ENCODE measurements at regions not wholly inside any gene's neighbourhood (a gene's known extent, or its start where the extent isn't known, plus 50 kb on each side); places are given as distances from the start of the nearest gene placed in this dataset.

- no peak overlapping the region for H2BK20ac ChIP-seq (ENCODE audit: low read length)
- no peak overlapping the region for H4K5ac ChIP-seq (ENCODE audit: insufficient read length, low read depth, low read length)
- no peak overlapping the region for H3K9ac ChIP-seq (replicated peaks in 1 of 4; ENCODE audit: extremely low read depth in 1 of 4, low read depth in 3 of 4, low read length in 3 of 4)
- ChIA-PET POLR2A (ENCODE audit: partially characterized antibody) (interaction anchor here (0.6 kb wide), 1 partner anchor 583 kb away, joined by 3 read pairs; no protein-coding TSS in a partner anchor), CTCF (ENCODE audit: partially characterized antibody) (interaction anchor here (0.7 to 2.1 kb wide), 4 partner anchors 14 to 97 kb away, joined by 4 to 9 read pairs (median 5); no protein-coding TSS in a partner anchor)
- 77% methylated on average over 1 of the region's 1 CpG; no CpG with 5 or more reads in 1 of the 2 experiments for WGBS, 2 experiments (ENCODE audit: extremely low coverage in 1 of 2, insufficient coverage in 1 of 2, insufficient read length in 1 of 2, insufficient replicate concordance in 2 of 2, low coverage in 1 of 2, low lambda C conversion rate in 2 of 2, missing lambda C conversion rate in 1 of 2)
- no peaks in the 10 kb centered on the region for H3K36me3 ChIP-seq (ENCODE audit: control insufficient read depth in 2 of 4, insufficient read depth in 4 of 4, low read length in 3 of 4)
- no peak overlapping the region for H2BK15ac ChIP-seq (ENCODE audit: low read length)
- H3K56ac ChIP-seq (replicated peaks; ENCODE audit: insufficient read length, low read depth, low read length): no peak overlapping the region
- H3K4me1 ChIP-seq (replicated peaks in 1 of 4; ENCODE audit: control insufficient read depth in 3 of 4, insufficient read depth in 4 of 4, low read length in 3 of 4): no peaks in the 10 kb centered on the region
- H3K79me1 ChIP-seq (ENCODE audit: low read depth, low read length): no peaks in the 10 kb centered on the region
- no peaks in the 10 kb centered on the region for H3K23me2 ChIP-seq (ENCODE audit: low read depth, low read length)
- no peaks in the 10 kb centered on the region for H3K9me3 ChIP-seq (ENCODE audit: insufficient read depth in 2 of 2, low read depth in 1 of 2, low read length in 1 of 2)
- H4K20me1 ChIP-seq (replicated peaks in 1 of 2; ENCODE audit: control insufficient read depth in 1 of 2, insufficient read depth in 2 of 2, low read length in 2 of 2): no peaks in the 10 kb centered on the region
- H2AK5ac ChIP-seq (ENCODE audit: low read depth, low read length): no peak overlapping the region
- H3K79me2 ChIP-seq (ENCODE audit: control insufficient read depth in 1 of 2, insufficient read depth in 2 of 2, low read length in 2 of 2): no peaks in the 10 kb centered on the region
- no peak overlapping the region for H2BK120ac ChIP-seq (replicated peaks; ENCODE audit: low read depth, low read length)
- no peak overlapping the region for H4K91ac ChIP-seq (replicated peaks; ENCODE audit: insufficient read length, low read length)
- H3K4me2 ChIP-seq (ENCODE audit: insufficient read depth in 1 of 2, low read depth in 2 of 2, low read length in 2 of 2): no peak overlapping the region
- FAIRE-seq (no peak), DNase-seq (ENCODE audit: low read depth in 1 of 2, low spot score in 2 of 2) (no peak)
- H3K4me3 ChIP-seq (ENCODE audit: extremely low read depth in 1 of 4, insufficient read depth in 2 of 4, low read depth in 3 of 4, low read length in 4 of 4): no peak overlapping the region
- 0 out of 2 replicates have a peak overlapping the region, but pooled peaks have one; percentile 67 for H2AFZ ChIP-seq (ENCODE audit: low read length)
- no peak overlapping the region for H3K4ac ChIP-seq (replicated peaks; ENCODE audit: insufficient read length, low read depth, low read length)
- no peak overlapping the region for H3K18ac ChIP-seq (ENCODE audit: extremely low read depth, low read length)
- no peak overlapping the region for H2BK5ac ChIP-seq (ENCODE audit: low read depth, low read length)
- no peak overlapping the region for H3K23ac ChIP-seq (ENCODE audit: insufficient read length)
- no peak overlapping the region for H2BK12ac ChIP-seq (ENCODE audit: low read depth, low read length)
- no peak overlapping the region for H3K27ac ChIP-seq (ENCODE audit: low read depth, low read length)
- no peak overlapping the region for H3K14ac ChIP-seq (ENCODE audit: insufficient read length)
- H3K27me3 ChIP-seq (replicated peaks in 1 of 4; ENCODE audit: control insufficient read depth in 3 of 4, extremely low read depth in 1 of 4, insufficient read depth in 3 of 4, low read length in 3 of 4): no peaks in the 10 kb centered on the region
- H4K8ac ChIP-seq (ENCODE audit: extremely low read depth, insufficient read depth, low read length): no peak overlapping the region
- no peak for TF ChIP-seq FOSL1 (IDR thresholded peaks at IDR 0.05; ENCODE audit: insufficient read depth, low read depth, low read length)
- TF ChIP-seq HDAC6 (IDR thresholded peaks at IDR 0.05; ENCODE audit: low read depth, low read length): no peak
- TF ChIP-seq CBX5 (IDR thresholded peaks at IDR 0.05; ENCODE audit: low read depth, low read length): no peak
- TF ChIP-seq CTBP2 (IDR thresholded peaks at IDR 0.05; ENCODE audit: borderline replicate concordance, insufficient read depth, insufficient read length, low read length): no peak
- no peak for TF ChIP-seq POLR2A (IDR thresholded peaks at IDR 0.05; ENCODE audit: control extremely low read depth in 1 of 2, low read depth in 2 of 2, low read length in 2 of 2)
Measured at GRCh38 chr20:22001886-22002285, 296.4 kb downstream of the PAX1 start.

Measured in H1 (cell line).